ENCODE measurements at regions not wholly inside any gene's neighbourhood (a gene's known extent, or its start where the extent isn't known, plus 50 kb on each side); places are given as distances from the start of the nearest gene placed in this dataset.
"Not testable (repeated sequence)": the region's sequence is repeated elsewhere in the genome, so short reads cannot be mapped to it uniquely, and the experiment has no call there.

DNA sequence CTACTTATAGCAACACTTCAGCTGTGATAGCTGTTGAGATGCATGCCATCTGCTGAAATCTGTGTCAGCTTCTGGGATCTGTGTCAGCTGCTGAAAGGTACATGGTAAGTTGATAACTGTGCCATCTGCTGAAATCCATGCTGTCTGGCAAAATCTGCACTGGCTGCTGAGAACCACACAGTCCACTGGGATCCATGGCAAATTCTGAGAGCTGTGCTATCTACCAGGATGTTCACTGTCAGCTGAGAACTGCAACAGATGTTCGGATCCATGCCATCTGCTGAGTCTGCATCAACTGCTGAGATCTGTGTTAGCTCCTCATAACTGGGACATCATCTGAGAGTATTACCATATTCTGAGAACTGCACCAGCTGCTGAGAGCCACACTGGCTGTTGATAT, 430.5 kb upstream of the POU3F4 start:
- ChIA-PET CTCF (no interaction called here), POLR2A (interaction anchor here (0.7 kb wide), 1 partner anchor 380 kb away, joined by 3 read pairs; no protein-coding TSS in a partner anchor)
- no peaks in the 10 kb centered on the region for H3K4me1 Mint-ChIP-seq (ENCODE audit: low read depth)
- TF ChIP-seq, protein P1, sequence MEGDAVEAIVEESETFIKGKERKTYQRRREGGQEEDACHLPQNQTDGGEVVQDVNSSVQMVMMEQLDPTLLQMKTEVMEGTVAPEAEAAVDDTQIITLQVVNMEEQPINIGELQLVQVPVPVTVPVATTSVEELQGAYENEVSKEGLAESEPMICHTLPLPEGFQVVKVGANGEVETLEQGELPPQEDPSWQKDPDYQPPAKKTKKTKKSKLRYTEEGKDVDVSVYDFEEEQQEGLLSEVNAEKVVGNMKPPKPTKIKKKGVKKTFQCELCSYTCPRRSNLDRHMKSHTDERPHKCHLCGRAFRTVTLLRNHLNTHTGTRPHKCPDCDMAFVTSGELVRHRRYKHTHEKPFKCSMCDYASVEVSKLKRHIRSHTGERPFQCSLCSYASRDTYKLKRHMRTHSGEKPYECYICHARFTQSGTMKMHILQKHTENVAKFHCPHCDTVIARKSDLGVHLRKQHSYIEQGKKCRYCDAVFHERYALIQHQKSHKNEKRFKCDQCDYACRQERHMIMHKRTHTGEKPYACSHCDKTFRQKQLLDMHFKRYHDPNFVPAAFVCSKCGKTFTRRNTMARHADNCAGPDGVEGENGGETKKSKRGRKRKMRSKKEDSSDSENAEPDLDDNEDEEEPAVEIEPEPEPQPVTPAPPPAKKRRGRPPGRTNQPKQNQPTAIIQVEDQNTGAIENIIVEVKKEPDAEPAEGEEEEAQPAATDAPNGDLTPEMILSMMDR (IDR thresholded peaks at IDR 0.05), result no peak
- intact Hi-C loops (cut with micrococcal nuclease), result no loop called here
- DNase-seq (no peak), ATAC-seq (no peak)
- no peaks in the 10 kb centered on the region for H3K27me3 Mint-ChIP-seq
- no peak overlapping the region for H3K4me3 Mint-ChIP-seq
- no peaks in the 10 kb centered on the region for H3K9me3 Mint-ChIP-seq
- no peak overlapping the region for H3K27ac Mint-ChIP-seq
- H3K36me3 Mint-ChIP-seq (ENCODE audit: low read depth), result no peaks in the 10 kb centered on the region

DNA sequence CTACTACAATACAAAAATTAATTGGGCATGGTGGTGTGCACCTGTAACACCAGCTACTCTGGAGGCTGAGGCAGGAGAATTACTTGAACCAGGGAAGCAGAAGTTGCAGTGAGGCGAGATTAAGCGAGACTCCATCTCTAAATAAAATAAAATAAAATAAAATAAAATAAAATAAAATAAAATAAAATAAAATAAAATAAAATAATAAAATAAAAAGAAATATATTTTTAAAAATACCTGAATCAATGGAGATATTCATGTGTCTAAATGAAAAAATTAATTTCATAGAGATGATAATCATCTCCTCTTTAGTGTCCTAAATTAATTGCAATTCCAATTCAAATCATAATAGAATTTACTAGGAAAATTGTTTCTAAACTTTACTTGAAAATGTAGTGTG, 406.1 kb upstream of the POU3F4 start:
- no peaks in the 10 kb centered on the region for H3K27me3 Mint-ChIP-seq
- no peaks in the 10 kb centered on the region for H3K9me3 Mint-ChIP-seq
- intact Hi-C loops (cut with micrococcal nuclease), result no loop called here
- no peak overlapping the region for H3K27ac Mint-ChIP-seq
- CTCF ChIA-PET, result no interaction called here
- DNase-seq (no peak), ATAC-seq (no peak)
- no peaks in the 10 kb centered on the region for H3K36me3 Mint-ChIP-seq (ENCODE audit: low read depth)
- TF ChIP-seq, protein P1 (IDR thresholded peaks at IDR 0.05), result no peak
- POLR2A ChIA-PET, result no interaction called here
- no peak overlapping the region for H3K4me3 Mint-ChIP-seq
- no peaks in the 10 kb centered on the region for H3K4me1 Mint-ChIP-seq (ENCODE audit: low read depth)

DNA sequence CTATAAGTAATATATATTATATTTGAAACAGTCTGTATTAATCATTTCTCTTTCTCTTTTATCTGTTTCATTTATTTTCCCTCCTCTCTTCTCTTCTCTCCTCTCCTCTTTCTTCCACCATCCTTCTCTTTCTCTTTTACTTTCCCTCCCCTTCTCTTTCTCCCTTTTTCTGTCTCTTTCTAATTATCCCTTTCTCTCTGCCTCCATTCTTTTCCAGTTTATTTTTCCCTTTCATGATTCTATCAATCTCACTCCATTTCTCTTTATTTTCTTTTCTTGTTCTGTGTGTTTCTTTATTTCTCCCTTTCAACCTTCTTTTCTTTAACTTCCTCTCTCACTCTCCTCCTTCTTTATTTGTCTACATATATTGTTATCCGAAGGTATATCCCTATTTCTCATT, 399.8 kb upstream of the POU3F4 start:
- Mint-ChIP-seq H3K4me1 (ENCODE audit: low read depth) (no peaks in the 10 kb centered on the region), H3K27me3 (no peaks in the 10 kb centered on the region), H3K4me3 (no peak overlapping the region), H3K36me3 (ENCODE audit: low read depth) (no peaks in the 10 kb centered on the region), H3K9me3 (no peaks in the 10 kb centered on the region), H3K27ac (no peak overlapping the region)
- ATAC-seq, result no peak
- DNase-seq, result no peak
- POLR2A ChIA-PET, result no interaction called here
- TF ChIP-seq, protein P1 (IDR thresholded peaks at IDR 0.05), result no peak
- CTCF ChIA-PET, result no interaction called here
- intact Hi-C loops (cut with micrococcal nuclease), result no loop called here

DNA sequence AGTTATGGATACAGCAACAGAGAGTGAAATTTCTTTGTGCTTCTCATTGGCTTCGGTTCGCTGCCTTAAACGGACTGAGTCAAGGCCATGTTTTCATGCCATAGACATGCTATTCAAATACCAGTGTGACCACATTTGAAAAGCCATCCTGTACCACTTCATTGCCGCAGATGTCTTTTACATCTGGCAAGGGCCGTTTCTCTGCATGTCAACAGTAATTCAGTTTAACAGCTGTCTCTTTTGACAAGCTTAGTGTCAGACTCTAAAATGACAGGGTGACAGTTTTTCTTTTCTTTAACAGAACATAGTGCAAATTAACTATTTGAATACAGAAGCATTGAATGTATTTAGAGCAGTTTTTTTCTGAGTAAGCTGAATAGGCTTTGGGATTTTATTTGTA, 362.2 kb upstream of the POU3F4 start:
- Mint-ChIP-seq H3K27me3 (no peaks in the 10 kb centered on the region), H3K27ac (no peak overlapping the region), H3K9me3 (peaks cover 2% of the 10 kb centered on the region), H3K36me3 (ENCODE audit: low read depth) (no peaks in the 10 kb centered on the region), H3K4me3 (no peak overlapping the region), H3K4me1 (ENCODE audit: low read depth) (no peaks in the 10 kb centered on the region)
- intact Hi-C loops (cut with micrococcal nuclease), result no loop called here
- DNase-seq (no peak), ATAC-seq (no peak)
- TF ChIP-seq, protein P1 (IDR thresholded peaks at IDR 0.05), result no peak
- POLR2A ChIA-PET, result no interaction called here
- CTCF ChIA-PET, result no interaction called here

DNA sequence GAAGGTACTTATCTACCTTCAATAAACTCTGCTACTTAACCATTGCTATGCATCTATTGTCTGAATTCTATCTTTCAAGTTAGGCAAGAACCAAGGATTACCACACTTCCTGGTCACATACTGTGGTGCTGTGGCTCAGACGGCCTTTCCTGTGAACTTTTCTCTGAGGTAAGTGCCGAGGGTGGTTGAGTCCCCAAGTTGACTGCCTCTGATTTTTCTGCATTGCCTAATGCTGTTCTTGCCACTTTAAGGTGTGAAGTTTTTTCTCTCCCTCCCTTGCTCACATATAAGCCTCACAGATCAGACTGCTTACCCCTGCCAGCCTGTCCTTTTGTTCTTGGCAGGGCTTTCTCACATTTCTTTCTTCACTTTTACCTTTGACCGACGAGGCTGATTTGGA, 348.0 kb upstream of the POU3F4 start:
- no peak for ATAC-seq

DNA sequence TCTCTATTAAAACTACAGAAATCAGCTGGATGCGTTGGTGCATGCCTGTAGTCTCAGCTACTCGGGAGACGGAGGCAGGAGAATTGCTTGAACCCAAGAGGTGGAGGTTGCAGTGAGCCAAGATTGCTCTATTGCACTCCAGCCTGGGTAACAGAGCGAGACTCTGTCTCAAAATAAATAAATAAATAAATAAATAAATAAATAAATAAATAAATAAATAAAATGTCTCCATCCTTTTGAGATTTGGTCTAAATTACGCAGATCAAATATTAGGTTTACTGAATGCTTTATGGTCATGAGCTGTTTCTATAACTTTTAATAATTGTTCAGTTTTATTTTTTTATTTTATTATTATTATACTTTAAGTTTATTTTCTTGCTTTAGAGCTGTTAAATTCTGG, 344.0 kb upstream of the POU3F4 start:
- ATAC-seq; DNase-seq; intact Hi-C loops (cut with micrococcal nuclease): not testable (repeated sequence)

More for the DNA sequence above, 348.0 kb upstream of the POU3F4 start:
- no peaks in the 10 kb centered on the region for H3K27me3 Mint-ChIP-seq
- intact Hi-C loops (cut with micrococcal nuclease), result no loop called here
- TF ChIP-seq, protein P1 (IDR thresholded peaks at IDR 0.05), result no peak
- POLR2A ChIA-PET, result no interaction called here
- DNase-seq, result no peak
- CTCF ChIA-PET, result no interaction called here
- no peaks in the 10 kb centered on the region for H3K4me1 Mint-ChIP-seq (ENCODE audit: low read depth)
- H3K4me3 Mint-ChIP-seq, result no peak overlapping the region
- H3K9me3 Mint-ChIP-seq, result peaks cover 2% of the 10 kb centered on the region
- H3K27ac Mint-ChIP-seq, result no peak overlapping the region
- no peaks in the 10 kb centered on the region for H3K36me3 Mint-ChIP-seq (ENCODE audit: low read depth)

More for the DNA sequence above, 344.0 kb upstream of the POU3F4 start:
- H3K4me3 Mint-ChIP-seq; H3K4me1 Mint-ChIP-seq (ENCODE audit: low read depth); H3K27me3 Mint-ChIP-seq; CTCF ChIA-PET; H3K9me3 Mint-ChIP-seq; POLR2A ChIA-PET; H3K36me3 Mint-ChIP-seq (ENCODE audit: low read depth); H3K27ac Mint-ChIP-seq: not testable (repeated sequence)

Measured in activated CD8-positive, alpha-beta T cell treated with anti-CD3 and anti-CD28 coated beads for 36 hours (primary cell).